Brain microvascular endothelial cell (primary cell): ENCODE measurements at regions not wholly inside any gene's neighbourhood (a gene's known extent, or its start where the extent isn't known, plus 50 kb on each side); places are given as distances from the start of the nearest gene placed in this dataset.

Experiments
- DNase-seq: peaks from one replicate; pipeline ENCODE4 v3.0.0-alpha.2; 2020
- H3K27ac ChIP-seq: fragments of 250-450 bp; sonication (Bioruptor Pico); 2 replicates; pipeline ENCODE4 v1.5.1; 2020; ENCODE audit warnings: mild to moderate bottlenecking, moderate library complexity
- H3K27me3 ChIP-seq: fragments of 250-450 bp; sonication (Bioruptor Pico); replicated peaks from 2 replicates; pipeline ENCODE4 v1.5.1; 2020; ENCODE audit warnings: mild to moderate bottlenecking
- H3K36me3 ChIP-seq: fragments of 250-450 bp; sonication (Bioruptor Pico); replicated peaks from 2 replicates; pipeline ENCODE4 v1.5.1; 2020; ENCODE audit warnings: mild to moderate bottlenecking
- H3K4me3 ChIP-seq: 2 replicates; pipeline ENCODE4 v1.5.1; 2011; ENCODE audit warnings: low read depth, mild to moderate bottlenecking, control low read depth, low read length, moderate library complexity
- in situ Hi-C: cut with HindIII; loops from 2 replicates; pipeline ENCODE4 v1.10.0; 2017; ENCODE audit warnings: low sequenced_read_pairs, low pct_ligation_motif_present
- TF ChIP-seq, protein P1 (sequence below): IDR thresholded peaks from 2 replicates; pipeline ENCODE4 v1.5.1; 2011; ENCODE audit warnings: low read depth, mild to moderate bottlenecking, moderate library complexity, low read length, control low read depth, inconsistent platforms; ENCODE audit errors: missing control alignments

DNA sequence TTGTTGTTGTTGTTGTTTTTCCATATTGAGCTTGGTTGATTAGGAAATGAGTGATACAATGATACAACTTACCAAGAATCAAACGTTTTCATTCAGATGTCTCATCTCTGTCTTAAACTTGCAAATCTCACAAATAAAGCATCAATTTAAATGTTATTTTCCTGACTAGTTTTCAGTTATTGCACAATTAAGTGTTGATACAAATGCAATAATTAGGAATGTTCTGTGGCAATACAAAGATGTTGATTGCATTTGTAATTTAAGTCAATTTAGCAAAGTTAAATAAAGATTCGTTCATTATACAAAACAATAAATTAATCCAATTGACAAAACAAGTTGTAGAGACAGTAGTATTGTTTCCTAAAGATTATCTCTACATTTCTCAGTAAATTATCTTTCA, 392.3 kb upstream of the ZNF804A start:
- no peak for DNase-seq
- no peak overlapping the region for H3K27ac ChIP-seq
- no peaks in the 10 kb centered on the region for H3K27me3 ChIP-seq
- TF ChIP-seq, protein P1, sequence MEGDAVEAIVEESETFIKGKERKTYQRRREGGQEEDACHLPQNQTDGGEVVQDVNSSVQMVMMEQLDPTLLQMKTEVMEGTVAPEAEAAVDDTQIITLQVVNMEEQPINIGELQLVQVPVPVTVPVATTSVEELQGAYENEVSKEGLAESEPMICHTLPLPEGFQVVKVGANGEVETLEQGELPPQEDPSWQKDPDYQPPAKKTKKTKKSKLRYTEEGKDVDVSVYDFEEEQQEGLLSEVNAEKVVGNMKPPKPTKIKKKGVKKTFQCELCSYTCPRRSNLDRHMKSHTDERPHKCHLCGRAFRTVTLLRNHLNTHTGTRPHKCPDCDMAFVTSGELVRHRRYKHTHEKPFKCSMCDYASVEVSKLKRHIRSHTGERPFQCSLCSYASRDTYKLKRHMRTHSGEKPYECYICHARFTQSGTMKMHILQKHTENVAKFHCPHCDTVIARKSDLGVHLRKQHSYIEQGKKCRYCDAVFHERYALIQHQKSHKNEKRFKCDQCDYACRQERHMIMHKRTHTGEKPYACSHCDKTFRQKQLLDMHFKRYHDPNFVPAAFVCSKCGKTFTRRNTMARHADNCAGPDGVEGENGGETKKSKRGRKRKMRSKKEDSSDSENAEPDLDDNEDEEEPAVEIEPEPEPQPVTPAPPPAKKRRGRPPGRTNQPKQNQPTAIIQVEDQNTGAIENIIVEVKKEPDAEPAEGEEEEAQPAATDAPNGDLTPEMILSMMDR: no peak
- in situ Hi-C loops: no loop called here
- H3K4me3 ChIP-seq: no peak overlapping the region
- no peaks in the 10 kb centered on the region for H3K36me3 ChIP-seq

DNA sequence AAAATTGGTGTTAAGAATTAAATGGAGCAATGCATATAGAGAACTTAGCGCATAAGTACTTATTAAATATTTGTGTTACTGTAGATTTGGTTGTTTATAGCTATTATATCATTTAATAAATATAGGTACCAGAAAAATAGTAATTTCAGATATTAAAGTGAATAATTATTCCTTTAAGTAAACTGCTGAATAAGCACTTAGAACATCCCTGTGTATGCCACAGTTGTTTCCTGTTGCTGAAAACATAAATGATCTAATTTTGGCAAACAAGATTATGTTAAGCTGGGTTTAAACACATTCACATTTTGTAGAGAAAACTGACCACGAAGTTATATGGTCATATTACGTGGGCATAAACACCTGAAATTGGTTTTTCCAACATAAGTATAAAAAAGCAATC, 388.0 kb upstream of the ZNF804A start:
- in situ Hi-C loops: no loop called here
- TF ChIP-seq, protein P1: no peak
- H3K36me3 ChIP-seq: no peaks in the 10 kb centered on the region
- no peak overlapping the region for H3K4me3 ChIP-seq
- DNase-seq: no peak
- no peaks in the 10 kb centered on the region for H3K27me3 ChIP-seq
- H3K27ac ChIP-seq: no peak overlapping the region

DNA sequence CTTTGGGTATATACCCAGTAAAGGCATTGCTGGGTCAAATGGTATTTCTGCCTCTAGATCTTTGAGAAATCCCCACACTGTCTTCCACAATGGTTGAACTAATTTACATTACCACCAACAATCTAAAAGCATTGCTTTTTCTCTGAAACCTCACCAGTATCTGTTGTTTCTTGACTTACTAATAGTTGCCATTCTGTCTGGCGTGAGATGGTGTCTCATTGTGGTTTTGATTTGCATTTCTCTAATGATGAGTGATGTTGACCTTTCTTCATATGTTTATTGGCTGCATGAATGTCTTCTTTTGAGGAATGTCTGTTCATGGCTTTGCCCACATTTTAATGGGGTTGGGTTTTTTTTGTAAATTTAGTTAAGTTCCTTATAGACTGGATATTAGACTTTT, 382.6 kb upstream of the ZNF804A start:
- no peak overlapping the region for H3K27ac ChIP-seq
- in situ Hi-C loops: no loop called here
- H3K36me3 ChIP-seq: no peaks in the 10 kb centered on the region
- H3K4me3 ChIP-seq: no peak overlapping the region
- DNase-seq: no peak
- TF ChIP-seq, protein P1: no peak
- H3K27me3 ChIP-seq: no peaks in the 10 kb centered on the region

DNA sequence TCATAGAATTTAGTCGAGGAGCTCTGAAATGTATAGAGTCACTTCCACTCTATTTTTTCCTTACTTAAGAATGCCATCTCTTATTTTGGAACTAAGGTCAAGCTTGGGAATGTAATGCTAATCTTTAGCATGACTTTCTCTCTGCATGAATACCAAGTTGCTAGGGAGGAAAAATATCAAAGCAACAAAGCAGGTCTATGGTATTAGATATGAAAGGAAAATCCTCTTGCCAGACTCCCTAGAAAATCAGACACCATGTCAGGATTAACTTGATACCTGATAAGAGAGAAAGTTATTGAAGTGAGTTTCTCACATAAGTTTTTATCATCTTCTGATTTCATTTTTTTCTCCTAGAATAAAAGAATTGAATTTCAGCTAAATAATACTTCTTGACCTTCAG, 341.7 kb upstream of the ZNF804A start:
- no peak for DNase-seq
- Histone ChIP-seq H3K36me3 (no peaks in the 10 kb centered on the region), H3K4me3 (no peak overlapping the region), H3K27me3 (no peaks in the 10 kb centered on the region), H3K27ac (no peak overlapping the region)
- in situ Hi-C loops: no loop called here
- TF ChIP-seq, protein P1: no peak

DNA sequence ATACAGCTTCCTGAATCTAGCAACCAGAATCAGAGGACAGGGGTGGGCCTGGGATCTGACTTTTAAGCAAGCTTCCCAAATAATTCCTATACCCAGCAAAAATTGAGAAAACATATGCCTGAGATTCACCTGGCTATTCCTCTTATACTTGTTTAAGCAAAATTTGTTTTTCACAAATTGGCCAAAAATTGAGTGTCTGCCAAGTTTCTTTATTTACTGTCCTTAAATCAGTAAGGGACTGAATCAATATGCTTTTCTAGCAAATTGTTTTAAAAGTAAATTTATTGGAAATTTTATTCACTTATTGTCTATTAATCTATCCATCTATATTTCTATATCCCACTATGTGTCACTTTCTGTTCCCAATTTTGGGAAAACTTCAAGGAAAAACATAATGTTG, 337.0 kb upstream of the ZNF804A start:
- DNase-seq: no peak
- no peak overlapping the region for H3K4me3 ChIP-seq
- H3K36me3 ChIP-seq: no peaks in the 10 kb centered on the region
- H3K27me3 ChIP-seq: no peaks in the 10 kb centered on the region
- in situ Hi-C loops: no loop called here
- TF ChIP-seq, protein P1: no peak
- H3K27ac ChIP-seq: no peak overlapping the region

DNA sequence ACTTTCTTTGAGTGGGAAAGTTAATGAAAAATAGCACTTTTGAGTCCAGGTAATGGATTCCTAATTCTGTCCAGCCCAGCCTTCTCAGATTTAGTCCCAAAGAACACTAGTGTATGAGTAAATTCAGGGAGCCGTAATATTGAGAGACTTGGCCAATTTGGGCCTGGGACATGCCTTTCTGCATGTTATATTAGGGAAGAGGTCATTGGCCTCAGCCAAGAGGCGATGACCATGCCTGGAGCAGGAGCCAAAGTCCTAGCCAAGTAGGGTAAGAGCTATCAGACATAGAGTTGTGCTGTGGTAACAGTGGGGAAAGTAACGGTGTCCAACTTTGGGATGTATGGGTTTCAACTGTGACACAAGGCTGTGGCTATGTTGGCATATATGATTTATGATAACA, 336.5 kb upstream of the ZNF804A start:
- Histone ChIP-seq H3K27ac (no peak overlapping the region), H3K36me3 (no peaks in the 10 kb centered on the region), H3K27me3 (no peaks in the 10 kb centered on the region), H3K4me3 (no peak overlapping the region)
- DNase-seq: no peak
- in situ Hi-C loops: no loop called here
- TF ChIP-seq, protein P1: no peak
